ENCODE measurements at regions not wholly inside any gene's neighbourhood (a gene's known extent, or its start where the extent isn't known, plus 50 kb on each side); places are given as distances from the start of the nearest gene placed in this dataset.

- no peak for DNase-seq
- ChIA-PET POLR2A (no interaction called here), CTCF (no interaction called here)
- Mint-ChIP-seq H3K27ac (no peak overlapping the region), H3K36me3 (ENCODE audit: low read depth) (no peaks in the 10 kb centered on the region), H3K4me3 (no peak overlapping the region), H3K9me3 (peaks cover 5% of the 10 kb centered on the region), H3K27me3 (no peaks in the 10 kb centered on the region), H3K4me1 (no peaks in the 10 kb centered on the region)
Observed at GRCh38 chr11:28838741-28839140, 730.6 kb downstream of the METTL15 start.

GRCh38 chr11:28837599-28837998 lies 729.4 kb downstream of the METTL15 start:
- no peak overlapping the region for H3K27ac Mint-ChIP-seq
- no peaks in the 10 kb centered on the region for H3K27me3 Mint-ChIP-seq
- ChIA-PET POLR2A (no interaction called here), CTCF (no interaction called here)
- H3K36me3 Mint-ChIP-seq (ENCODE audit: low read depth), result no peaks in the 10 kb centered on the region
- no peak for DNase-seq
- peaks cover 5% of the 10 kb centered on the region for H3K9me3 Mint-ChIP-seq
- H3K4me3 Mint-ChIP-seq, result no peak overlapping the region
- H3K4me1 Mint-ChIP-seq, result no peaks in the 10 kb centered on the region

- POLR2A ChIA-PET, result no interaction called here
- CTCF ChIA-PET, result no interaction called here
- DNase-seq, result no peak
- Mint-ChIP-seq H3K36me3 (ENCODE audit: low read depth) (no peaks in the 10 kb centered on the region), H3K4me1 (no peaks in the 10 kb centered on the region), H3K4me3 (no peak overlapping the region), H3K27ac (no peak overlapping the region), H3K27me3 (no peaks in the 10 kb centered on the region), H3K9me3 (peaks cover 5% of the 10 kb centered on the region)
Observed at GRCh38 chr11:28836285-28837081, 728.3 kb downstream of the METTL15 start.

GRCh38 chr11:28835790-28836189 lies 727.6 kb downstream of the METTL15 start:
- Mint-ChIP-seq H3K9me3 (peaks cover 5% of the 10 kb centered on the region), H3K27me3 (no peaks in the 10 kb centered on the region), H3K4me1 (no peaks in the 10 kb centered on the region), H3K4me3 (no peak overlapping the region), H3K27ac (no peak overlapping the region), H3K36me3 (ENCODE audit: low read depth) (no peaks in the 10 kb centered on the region)
- DNase-seq, result no peak
- CTCF ChIA-PET, result no interaction called here
- POLR2A ChIA-PET, result no interaction called here

GRCh38 chr11:28835317-28835716 lies 727.1 kb downstream of the METTL15 start:
- Mint-ChIP-seq H3K4me3 (no peak overlapping the region), H3K4me1 (no peaks in the 10 kb centered on the region), H3K27ac (no peak overlapping the region), H3K9me3 (peaks cover 5% of the 10 kb centered on the region), H3K27me3 (no peaks in the 10 kb centered on the region), H3K36me3 (ENCODE audit: low read depth) (no peaks in the 10 kb centered on the region)
- DNase-seq, result no peak
- CTCF ChIA-PET, result no interaction called here
- POLR2A ChIA-PET, result no interaction called here

GRCh38 chr11:28834877-28835276 lies 726.7 kb downstream of the METTL15 start:
- H3K27ac Mint-ChIP-seq, result no peak overlapping the region
- H3K9me3 Mint-ChIP-seq, result peaks cover 5% of the 10 kb centered on the region
- POLR2A ChIA-PET, result no interaction called here
- CTCF ChIA-PET, result no interaction called here
- no peak overlapping the region for H3K4me3 Mint-ChIP-seq
- no peaks in the 10 kb centered on the region for H3K27me3 Mint-ChIP-seq
- DNase-seq, result no peak
- H3K4me1 Mint-ChIP-seq, result no peaks in the 10 kb centered on the region
- no peaks in the 10 kb centered on the region for H3K36me3 Mint-ChIP-seq (ENCODE audit: low read depth)

GRCh38 chr11:28833670-28834069 lies 725.5 kb downstream of the METTL15 start:
- Mint-ChIP-seq H3K4me3 (no peak overlapping the region), H3K9me3 (peaks cover 3% of the 10 kb centered on the region), H3K4me1 (no peaks in the 10 kb centered on the region), H3K36me3 (ENCODE audit: low read depth) (no peaks in the 10 kb centered on the region), H3K27me3 (no peaks in the 10 kb centered on the region), H3K27ac (no peak overlapping the region)
- no peak for DNase-seq
- POLR2A ChIA-PET, result no interaction called here
- CTCF ChIA-PET, result no interaction called here

- Mint-ChIP-seq H3K4me1 (no peaks in the 10 kb centered on the region), H3K27me3 (no peaks in the 10 kb centered on the region), H3K4me3 (no peak overlapping the region), H3K9me3 (peaks cover 2% of the 10 kb centered on the region), H3K36me3 (ENCODE audit: low read depth) (no peaks in the 10 kb centered on the region), H3K27ac (no peak overlapping the region)
- ChIA-PET CTCF (no interaction called here), POLR2A (no interaction called here)
- DNase-seq, result no peak
Observed at GRCh38 chr11:28833169-28833568, 725.0 kb downstream of the METTL15 start.

GRCh38 chr11:28826807-28827206 lies 718.6 kb downstream of the METTL15 start:
- peaks cover 3% of the 10 kb centered on the region for H3K9me3 Mint-ChIP-seq
- H3K36me3 Mint-ChIP-seq (ENCODE audit: low read depth), result no peaks in the 10 kb centered on the region
- H3K4me1 Mint-ChIP-seq, result no peaks in the 10 kb centered on the region
- no peak for DNase-seq
- no peaks in the 10 kb centered on the region for H3K27me3 Mint-ChIP-seq
- ChIA-PET CTCF (no interaction called here), POLR2A (no interaction called here)
- H3K27ac Mint-ChIP-seq, result no peak overlapping the region
- H3K4me3 Mint-ChIP-seq, result no peak overlapping the region

GRCh38 chr11:28822576-28822975 lies 714.4 kb downstream of the METTL15 start:
- ChIA-PET CTCF (no interaction called here), POLR2A (no interaction called here)
- H3K9me3 Mint-ChIP-seq, result peaks cover 3% of the 10 kb centered on the region
- no peaks in the 10 kb centered on the region for H3K36me3 Mint-ChIP-seq (ENCODE audit: low read depth)
- no peaks in the 10 kb centered on the region for H3K27me3 Mint-ChIP-seq
- H3K27ac Mint-ChIP-seq, result no peak overlapping the region
- no peak for DNase-seq
- no peak overlapping the region for H3K4me3 Mint-ChIP-seq
- H3K4me1 Mint-ChIP-seq, result no peaks in the 10 kb centered on the region

GRCh38 chr11:28820296-28820989 lies 712.3 kb downstream of the METTL15 start:
- H3K4me3 Mint-ChIP-seq, result no peak overlapping the region
- CTCF ChIA-PET, result no interaction called here

GRCh38 chr11:28819741-28820140 lies 711.6 kb downstream of the METTL15 start:
- H3K27ac Mint-ChIP-seq, result no peak overlapping the region
- no peak overlapping the region for H3K4me3 Mint-ChIP-seq
- H3K9me3 Mint-ChIP-seq, result no peaks in the 10 kb centered on the region
- no peak for DNase-seq
- H3K4me1 Mint-ChIP-seq, result no peaks in the 10 kb centered on the region
- no peaks in the 10 kb centered on the region for H3K27me3 Mint-ChIP-seq
- ChIA-PET POLR2A (no interaction called here), CTCF (no interaction called here)
- H3K36me3 Mint-ChIP-seq (ENCODE audit: low read depth), result no peaks in the 10 kb centered on the region

More at GRCh38 chr11:28820296-28820989, 712.3 kb downstream of the METTL15 start:
- no peaks in the 10 kb centered on the region for H3K36me3 Mint-ChIP-seq (ENCODE audit: low read depth)
- no peak overlapping the region for H3K27ac Mint-ChIP-seq
- POLR2A ChIA-PET, result no interaction called here
- no peak for DNase-seq
- no peaks in the 10 kb centered on the region for H3K27me3 Mint-ChIP-seq
- H3K9me3 Mint-ChIP-seq, result no peaks in the 10 kb centered on the region
- H3K4me1 Mint-ChIP-seq, result no peaks in the 10 kb centered on the region

- no peaks in the 10 kb centered on the region for H3K4me1 Mint-ChIP-seq
- no peak overlapping the region for H3K4me3 Mint-ChIP-seq
- CTCF ChIA-PET, result no interaction called here
- no peak for DNase-seq
- peaks cover 4% of the 10 kb centered on the region for H3K9me3 Mint-ChIP-seq
- H3K27me3 Mint-ChIP-seq, result no peaks in the 10 kb centered on the region
- POLR2A ChIA-PET, result no interaction called here
- H3K27ac Mint-ChIP-seq, result no peak overlapping the region
- H3K36me3 Mint-ChIP-seq (ENCODE audit: low read depth), result no peaks in the 10 kb centered on the region
Observed at GRCh38 chr11:28815110-28815509, 706.9 kb downstream of the METTL15 start.

GRCh38 chr11:28808771-28809170 lies 700.6 kb downstream of the METTL15 start:
- no peak for DNase-seq
- H3K27me3 Mint-ChIP-seq, result no peaks in the 10 kb centered on the region
- no peaks in the 10 kb centered on the region for H3K4me1 Mint-ChIP-seq
- ChIA-PET CTCF (no interaction called here), POLR2A (no interaction called here)
- H3K9me3 Mint-ChIP-seq, result peaks cover 4% of the 10 kb centered on the region
- H3K27ac Mint-ChIP-seq, result no peak overlapping the region
- no peak overlapping the region for H3K4me3 Mint-ChIP-seq
- no peaks in the 10 kb centered on the region for H3K36me3 Mint-ChIP-seq (ENCODE audit: low read depth)
